NT2/D1 (cell line): ENCODE measurements at regions not wholly inside any gene's neighbourhood (a gene's known extent, or its start where the extent isn't known, plus 50 kb on each side); places are given as distances from the start of the nearest gene placed in this dataset.

Source experiments
- SUZ12 ChIP-seq: IDR thresholded peaks from 2 replicates; pipeline ENCODE4 v1.6.1; 2011; ENCODE audit not compliant: insufficient read length, insufficient read depth; ENCODE audit errors: extremely low read depth
- ZNF274 ChIP-seq: IDR thresholded peaks from 2 replicates; pipeline ENCODE4 v1.6.1; 2011; ENCODE audit warnings: mild to moderate bottlenecking, low read depth, low read length

- TF ChIP-seq ZNF274: no peak
- TF ChIP-seq SUZ12: no peak
These were observed 397.6 kb upstream of the MAF start for GRCh38 chr16:79998143-79998542.
